HepG2 (cell line): ENCODE measurements at regions not wholly inside any gene's neighbourhood (a gene's known extent, or its start where the extent isn't known, plus 50 kb on each side); places are given as distances from the start of the nearest gene placed in this dataset.

Source experiments
- BHLHE40 ChIP-seq: IDR thresholded peaks from 2 replicates; pipeline ENCODE4 v1.6.1; 2011; ENCODE audit warnings: low read length, improper control_type of control experiment
- CTCF ChIP-seq: sonication (generic); formaldehyde crosslinking; IDR thresholded peaks from 2 replicates; pipeline ENCODE4 v1.5.0; 2020; ENCODE audit warnings: mild to moderate bottlenecking, missing genetic modification reagents, moderate library complexity
- EP300 ChIP-seq, 3 experiments: sonication (generic) in 1 of 3; formaldehyde crosslinking in 1 of 3; IDR thresholded peaks; 2 replicates each; pipeline versions ENCODE4 v1.5.1 to v1.6.1; 2011 to 2020; ENCODE audit warnings: low read depth in 2 of 3, low read length in 2 of 3, borderline replicate concordance in 1 of 3, improper control_type of control experiment in 1 of 3, mild to moderate bottlenecking in 1 of 3, missing genetic modification reagents in 1 of 3, moderate library complexity in 1 of 3
- MED1 ChIP-seq: sonication (generic); formaldehyde crosslinking; IDR thresholded peaks from 2 replicates; pipeline ENCODE4 v1.4.0; 2020; ENCODE audit warnings: missing genetic modification reagents
- NFE2L1 ChIP-seq: sonication (generic); formaldehyde crosslinking; IDR thresholded peaks from 2 replicates; pipeline ENCODE4 v1.4.0; 2020; ENCODE audit warnings: missing genetic modification reagents, mild to moderate bottlenecking, borderline replicate concordance

GRCh38 chr4:41436419-41436818 is 101.5 kb upstream of the LIMCH1 start:
- TF ChIP-seq MED1 (no peak), CTCF (no peak), BHLHE40 (no peak), EP300 (IDR thresholded peaks at IDR 0.05; ENCODE audit: low read depth in 2 of 2, low read length in 2 of 2) (no peak), EP300 (CRISPR knock-in tag; IDR thresholded peaks at IDR 0.05; ENCODE audit: borderline replicate concordance) (no peak), NFE2L1 (CRISPR knock-in tag) (no peak)
